Common myeloid progenitor, CD34-positive (primary cell): ENCODE measurements at regions not wholly inside any gene's neighbourhood (a gene's known extent, or its start where the extent isn't known, plus 50 kb on each side); places are given as distances from the start of the nearest gene placed in this dataset.

Experiments
- CTCF ChIA-PET: fragments of 350-600 bp; sonication (Branson Sonifier 250); formaldehyde crosslinking; loops from one replicate; lab custom pipeline; 2021; ENCODE audit warnings: antibody characterized with exemption; lab: Charles Lee
- POLR2A ChIA-PET: fragments of 350-600 bp; sonication (Branson Sonifier 250); formaldehyde crosslinking; loops from one replicate; lab custom pipeline; 2021; ENCODE audit warnings: antibody characterized with exemption; lab: Charles Lee
- DNase-seq, 3 donors: peaks; one replicate each; pipeline versions ENCODE4 v3.0.0 to v3.0.0-alpha.2; 2013
- H3K27ac ChIP-seq, 2 experiments: 1 replicate in 1 of 2; 2 replicates in 1 of 2; pipeline ENCODE4 v1.7.0; 2013; ENCODE audit warnings: inconsistent platforms in 2 of 2, low read length in 2 of 2, mild to moderate bottlenecking in 2 of 2, low read depth in 1 of 2, moderate library complexity in 1 of 2; ENCODE audit not compliant: severe bottlenecking in 2 of 2, insufficient read depth in 1 of 2, poor library complexity in 1 of 2
- H3K27me3 ChIP-seq, 5 experiments: replicated peaks in 2 of 5; 1 replicate in 3 of 5; 2 replicates in 2 of 5; pipeline versions ENCODE4 v1.6.1 to v1.7.0; 2013; ENCODE audit warnings: low read length in 4 of 5, mild to moderate bottlenecking in 2 of 5, moderate library complexity in 2 of 5, inconsistent platforms in 1 of 5; ENCODE audit not compliant: insufficient read depth in 5 of 5, control insufficient read depth in 4 of 5
- H3K36me3 ChIP-seq, 4 experiments: 1 replicate in 2 of 4; 2 replicates in 2 of 4; pipeline versions ENCODE4 v1.6.1 to v1.7.0; 2013; ENCODE audit warnings: low read length in 3 of 4, control low read depth in 1 of 4, mild to moderate bottlenecking in 1 of 4; ENCODE audit not compliant: control insufficient read depth in 4 of 4, insufficient read depth in 4 of 4
- H3K4me1 ChIP-seq, 4 experiments: 1 replicate in 3 of 4; 2 replicates in 1 of 4; pipeline versions ENCODE4 v1.6.1 to v1.7.1; 2013; ENCODE audit warnings: low read length in 3 of 4, mild to moderate bottlenecking in 3 of 4, control low read depth in 1 of 4, inconsistent platforms in 1 of 4, moderate library complexity in 1 of 4; ENCODE audit not compliant: control insufficient read depth in 4 of 4, insufficient read depth in 4 of 4; ENCODE audit errors: control extremely low read depth in 1 of 4
- H3K4me3 ChIP-seq, 7 experiments: 1 replicate in 4 of 7; 2 replicates in 3 of 7; pipeline versions ENCODE4 v1.5.1 to v1.7.0; 2013; ENCODE audit warnings: mild to moderate bottlenecking in 7 of 7, low read length in 6 of 7, moderate library complexity in 6 of 7, inconsistent platforms in 2 of 7, low read depth in 2 of 7, control low read depth in 1 of 7; ENCODE audit not compliant: insufficient read depth in 4 of 7, control insufficient read depth in 1 of 7; ENCODE audit errors: extremely low read depth in 1 of 7
- H3K9me3 ChIP-seq, 5 experiments: 1 replicate in 4 of 5; 2 replicates in 1 of 5; pipeline versions ENCODE4 v1.6.1 to v1.7.1; 2013; ENCODE audit warnings: low read length in 4 of 5, mild to moderate bottlenecking in 2 of 5, inconsistent platforms in 1 of 5, low read depth in 1 of 5, moderate library complexity in 1 of 5; ENCODE audit not compliant: control insufficient read depth in 4 of 5, insufficient read depth in 2 of 5; ENCODE audit errors: control extremely low read depth in 1 of 5
- WGBS: methylation state at CpG from one replicate; pipeline ENCODE4 v1.1.5; 2013; ENCODE audit not compliant: insufficient coverage; 5-methylcytosine and 5-hydroxymethylcytosine counted together

- no peak overlapping the region for H3K27ac ChIP-seq
- H3K9me3 ChIP-seq, result no peaks in the 10 kb centered on the region
- no peaks in the 10 kb centered on the region for H3K4me1 ChIP-seq
- CTCF ChIA-PET, result no interaction called here
- no CpG with 5 or more reads among the region's 1 CpG for WGBS
- no peak overlapping the region for H3K4me3 ChIP-seq
- no peak for DNase-seq
- peaks cover 0 to 3% (median 0%) of the 10 kb centered on the region in 5 experiments for H3K27me3 ChIP-seq
- POLR2A ChIA-PET, result no interaction called here
- H3K36me3 ChIP-seq, result no peaks in the 10 kb centered on the region
These were observed 220.8 kb upstream of the MYL2 start for GRCh38 chr12:111141205-111141604.

DNA sequence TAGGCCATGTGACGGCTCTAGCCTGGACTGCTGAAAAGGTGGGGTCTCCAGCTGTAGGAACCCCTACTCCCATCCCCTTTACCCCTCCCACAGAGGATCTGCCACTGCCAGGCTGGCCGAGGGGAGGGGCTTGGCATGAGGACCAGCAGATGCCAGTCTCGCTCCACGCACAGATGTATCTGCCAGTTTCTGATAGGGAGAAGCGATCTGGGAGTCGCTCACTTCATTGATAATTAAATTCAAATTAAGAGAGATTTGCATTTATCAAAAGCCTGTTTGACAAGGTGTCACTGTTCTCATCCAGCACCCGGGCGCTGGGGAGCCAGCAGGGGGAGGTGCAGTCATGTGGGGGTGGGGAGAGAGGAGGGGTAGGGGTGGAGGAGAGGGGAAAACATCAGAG lies 217.6 kb upstream of the MYL2 start:
- WGBS, result no CpG with 5 or more reads among the region's 8 CpGs
- no peaks in the 10 kb centered on the region for H3K4me1 ChIP-seq
- no peaks in the 10 kb centered on the region for H3K36me3 ChIP-seq
- DNase-seq, result peak; percentile 8 to 29 (median 25)
- H3K27me3 ChIP-seq, result peaks cover 0 to 3% (median 0%) of the 10 kb centered on the region in 5 experiments
- peaks cover 0 to 21% (median 5%) of the 10 kb centered on the region in 5 experiments for H3K9me3 ChIP-seq
- CTCF ChIA-PET, result interaction anchor here (0.9 kb wide), 1 partner anchor 8 kb away, joined by 3 read pairs; no protein-coding TSS in a partner anchor
- H3K4me3 ChIP-seq, result no peak overlapping the region
- POLR2A ChIA-PET, result no interaction called here
- H3K27ac ChIP-seq, result no peak overlapping the region

DNA sequence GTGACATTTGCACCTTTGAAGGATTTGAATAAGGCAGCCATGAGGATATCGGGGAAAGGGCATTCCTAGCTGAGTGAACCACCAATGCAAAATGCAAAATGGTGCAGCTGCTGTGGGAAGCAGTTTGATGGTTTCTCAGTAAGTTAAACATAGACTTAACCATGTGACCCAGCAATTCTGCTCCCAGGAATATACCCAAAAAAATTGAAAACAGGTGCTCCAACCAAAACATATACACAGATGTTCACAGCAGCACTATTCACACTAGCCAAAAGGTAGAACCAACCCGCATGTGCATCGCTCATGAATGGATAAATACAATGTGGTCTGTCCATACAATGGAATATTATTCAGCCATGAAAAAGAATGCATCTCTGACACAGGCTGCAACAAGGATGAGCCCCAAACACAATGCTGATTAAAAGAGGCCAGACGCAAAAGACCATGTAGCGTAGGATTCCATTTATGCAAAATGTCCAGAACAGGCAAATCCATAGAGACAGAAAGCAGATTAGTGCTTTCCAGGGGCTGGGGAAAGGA lies 215.0 kb upstream of the MYL2 start:
- H3K27me3 ChIP-seq, result peaks cover 0 to 3% (median 0%) of the 10 kb centered on the region in 5 experiments
- no peak overlapping the region for H3K4me3 ChIP-seq
- ChIA-PET CTCF (no interaction called here), POLR2A (no interaction called here)
- H3K27ac ChIP-seq, result no peak overlapping the region
- no peaks in the 10 kb centered on the region for H3K36me3 ChIP-seq
- no peak for DNase-seq
- peaks cover 0 to 28% (median 9%) of the 10 kb centered on the region in 5 experiments for H3K9me3 ChIP-seq
- no peaks in the 10 kb centered on the region for H3K4me1 ChIP-seq
- 100% methylated on average over 2 of the region's 5 CpGs for WGBS

GRCh38 chr12:111130336-111130735 lies 210.0 kb upstream of the MYL2 start:
- DNase-seq, result no peak
- no peak overlapping the region for H3K4me3 ChIP-seq
- H3K4me1 ChIP-seq, result peaks cover 0 to 16% (median 3%) of the 10 kb centered on the region in 4 experiments
- H3K27ac ChIP-seq, result no peak overlapping the region
- ChIA-PET POLR2A (interaction anchor here (0.6 kb wide), 1 partner anchor 18 kb away, joined by 5 read pairs; no protein-coding TSS in a partner anchor), CTCF (no interaction called here)
- no peaks in the 10 kb centered on the region for H3K27me3 ChIP-seq
- H3K36me3 ChIP-seq, result no peaks in the 10 kb centered on the region
- H3K9me3 ChIP-seq, result peaks cover 0 to 26% (median 9%) of the 10 kb centered on the region in 5 experiments

GRCh38 chr12:111129149-111129767 lies 208.9 kb upstream of the MYL2 start:
- ChIA-PET POLR2A (no interaction called here), CTCF (interaction anchor here (1.4 kb wide), 1 partner anchor 16 kb away, joined by 3 read pairs; no protein-coding TSS in a partner anchor)
- no peak overlapping the region for H3K27ac ChIP-seq
- peaks cover 0 to 17% (median 9%) of the 10 kb centered on the region in 5 experiments for H3K9me3 ChIP-seq
- no peaks in the 10 kb centered on the region for H3K27me3 ChIP-seq
- no peak overlapping the region for H3K4me3 ChIP-seq
- peaks cover 0 to 16% (median 3%) of the 10 kb centered on the region in 4 experiments for H3K4me1 ChIP-seq
- no peak for DNase-seq
- 100% methylated on average over 3 of the region's 3 CpGs for WGBS
- no peaks in the 10 kb centered on the region for H3K36me3 ChIP-seq

DNA sequence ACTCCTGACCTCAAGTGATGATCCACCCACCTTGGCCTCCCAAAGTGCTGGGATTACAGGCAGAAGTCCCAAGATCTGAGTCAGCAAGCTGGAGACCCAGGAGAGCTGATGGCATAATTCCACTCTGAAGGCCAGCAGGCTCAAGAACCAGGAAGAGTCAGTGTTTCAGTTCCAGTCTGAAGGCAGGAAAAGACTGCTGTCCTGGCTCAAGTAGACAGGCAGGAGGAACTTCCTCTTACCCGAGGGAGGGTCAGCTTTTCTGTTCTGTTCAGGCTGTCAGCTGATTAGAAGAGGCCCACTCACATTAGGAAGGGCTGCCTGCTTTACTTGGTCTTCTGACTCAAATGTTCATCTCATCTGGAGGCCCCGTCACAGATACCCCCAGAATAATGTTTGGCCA lies 206.0 kb upstream of the MYL2 start:
- CTCF ChIA-PET, result interaction anchor here (0.9 kb wide), 1 partner anchor 101 kb away, joined by 3 read pairs; no protein-coding TSS in a partner anchor
- no peak overlapping the region for H3K27ac ChIP-seq
- WGBS, result 50% methylated on average over 2 of the region's 2 CpGs

DNA sequence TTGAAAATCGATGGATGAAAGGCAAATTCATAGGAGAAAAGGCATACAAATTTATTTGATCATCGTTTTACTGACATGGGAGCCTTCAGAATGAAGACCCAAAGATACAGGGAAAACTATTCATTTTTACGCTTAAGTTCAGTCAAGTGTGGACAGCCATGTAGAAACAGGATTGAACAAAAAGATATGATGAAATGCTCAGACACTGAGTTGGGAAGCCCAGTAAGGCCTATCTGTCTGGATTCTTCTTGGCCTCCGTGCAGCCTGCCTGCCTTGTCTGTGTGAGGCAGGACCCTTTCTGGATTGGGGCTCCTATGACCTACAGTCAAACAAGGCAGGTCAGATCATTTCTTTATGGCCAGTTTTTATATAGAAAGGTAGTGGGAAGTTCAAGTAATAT lies 203.8 kb upstream of the MYL2 start:
- Histone ChIP-seq H3K27me3 (no peaks in the 10 kb centered on the region), H3K4me3 (no peak overlapping the region), H3K4me1 (peaks cover 0 to 13% (median 5%) of the 10 kb centered on the region in 4 experiments), H3K27ac (no peak overlapping the region), H3K9me3 (no peaks in the 10 kb centered on the region), H3K36me3 (no peaks in the 10 kb centered on the region)
- WGBS, result 93% methylated on average over 4 of the region's 4 CpGs
- ChIA-PET POLR2A (no interaction called here), CTCF (no interaction called here)
- no peak for DNase-seq

More for the DNA sequence above, 206.0 kb upstream of the MYL2 start:
- H3K36me3 ChIP-seq, result no peaks in the 10 kb centered on the region
- no peak overlapping the region for H3K4me3 ChIP-seq
- peak in 2 of 3 donors; percentile 11 to 23 for DNase-seq
- H3K27me3 ChIP-seq, result no peaks in the 10 kb centered on the region
- peaks cover 0 to 20% (median 6%) of the 10 kb centered on the region in 4 experiments for H3K4me1 ChIP-seq
- POLR2A ChIA-PET, result no interaction called here
- H3K9me3 ChIP-seq, result peaks cover 0 to 4% (median 0%) of the 10 kb centered on the region in 5 experiments
